HepG2 (cell line): ENCODE measurements at regions not wholly inside any gene's neighbourhood (a gene's known extent, or its start where the extent isn't known, plus 50 kb on each side); places are given as distances from the start of the nearest gene placed in this dataset.

Source experiments
- ATAC-seq: fragments of 200-7000 bp; cut with Tn5 transposase; 3 replicates; pipeline ENCODE4 v1.9.1; 2020; ENCODE audit warnings: mild to moderate bottlenecking, moderate library complexity
- BruUV-seq: library from RNA; stranded (reverse); fragments of 400-500 nt; replicated peaks from 2 replicates; lab custom pipeline; 2021; lab: Mats Ljungman, UMichigan
- CTCF ChIA-PET: fragments of 300-600 bp; formaldehyde crosslinking; extraction: SDS; loops from one replicate; lab custom pipeline; 2021; ENCODE audit warnings: low total read pairs, inconsistent platforms, low intra/inter-chr PET ratio; lab: Yijun Ruan, JAX
- POLR2A ChIA-PET: fragments of 350-600 bp; sonication (Branson Sonifier 250); formaldehyde crosslinking; loops from one replicate; lab custom pipeline; 2020; ENCODE audit warnings: antibody characterized with exemption, inconsistent platforms; lab: Yijun Ruan, JAX
- DNase-seq: peaks from one replicate; pipeline ENCODE4 v3.0.0-alpha.2; 2015; ENCODE audit warnings: low spot score
- FAIRE-seq: peaks from 3 replicates; lab custom pipeline; 2011; peaks lifted over from hg19 to GRCh38; lab: Jason Lieb, UNC
- H2AFZ ChIP-seq: one replicate; pipeline ENCODE4 v1.6.1; 2011; ENCODE audit warnings: low read length, inconsistent platforms
- H3K27ac ChIP-seq: fragments of 300-600 bp; 3 replicates; pipeline ENCODE4 v1.8.0; 2011; ENCODE audit warnings: mixed run types, mild to moderate bottlenecking, mixed read lengths, low read length, inconsistent platforms; ENCODE audit not compliant: insufficient read depth; ENCODE audit errors: extremely low read length
- H3K27me3 ChIP-seq, 2 experiments: fragments of 200-600 bp in 1 of 2; 2 replicates in 1 of 2; 3 replicates in 1 of 2; pipeline versions ENCODE4 v1.6.0 to v1.8.0; 2011; ENCODE audit warnings: low read length in 2 of 2, mild to moderate bottlenecking in 2 of 2, moderate library complexity in 2 of 2, inconsistent platforms in 1 of 2; ENCODE audit not compliant: insufficient read depth in 2 of 2, control insufficient read depth in 1 of 2
- H3K36me3 ChIP-seq, 2 experiments: fragments of 200-600 bp in 1 of 2; replicated peaks in 1 of 2; 2 replicates in 1 of 2; 3 replicates in 1 of 2; pipeline versions ENCODE4 v1.5.1 to v1.8.0; 2011; ENCODE audit warnings: low read length in 2 of 2, inconsistent platforms in 1 of 2; ENCODE audit not compliant: insufficient read depth in 2 of 2, control insufficient read depth in 1 of 2
- H3K4me1 ChIP-seq: 2 replicates; pipeline ENCODE4 v1.5.1; 2012; ENCODE audit warnings: low read length, inconsistent platforms; ENCODE audit not compliant: insufficient read depth
- H3K4me2 ChIP-seq: 2 replicates; pipeline ENCODE4 v1.6.0; 2011; ENCODE audit warnings: low read depth, low read length, inconsistent platforms
- H3K4me3 ChIP-seq, 3 experiments: fragments of 200-600 bp in 1 of 3; sonication (generic), shearing (Covaris generic) in 1 of 3; replicated peaks in 1 of 3; 2 replicates each; pipeline ENCODE4 v1.5.1; 2011 to 2016; ENCODE audit warnings: low read length in 3 of 3, inconsistent platforms in 2 of 3, low read depth in 2 of 3, mild to moderate bottlenecking in 2 of 3, control low read depth in 1 of 3, mixed read lengths in 1 of 3; ENCODE audit not compliant: insufficient read depth in 1 of 3
- H3K79me2 ChIP-seq: one replicate; pipeline ENCODE4 v1.6.1; 2011; ENCODE audit warnings: low read length, inconsistent platforms; ENCODE audit not compliant: insufficient read depth
- H3K9ac ChIP-seq: 2 replicates; pipeline ENCODE4 v1.6.0; 2011; ENCODE audit warnings: mild to moderate bottlenecking, low read depth, low read length, inconsistent platforms; ENCODE audit not compliant: insufficient read depth
- H3K9me3 ChIP-seq: 2 replicates; pipeline ENCODE4 v1.5.1; 2012; ENCODE audit warnings: mild to moderate bottlenecking, low read length
- H4K20me1 ChIP-seq: 2 replicates; pipeline ENCODE4 v1.6.0; 2011; ENCODE audit warnings: inconsistent platforms, mild to moderate bottlenecking, low read length, moderate library complexity; ENCODE audit not compliant: insufficient read depth
- AHR ChIP-seq: IDR thresholded peaks from 2 replicates; pipeline ENCODE4 v1.6.1; 2018; ENCODE audit warnings: missing genetic modification reagents, missing compliant biosample characterization
- ARNTL ChIP-seq: sonication (generic); formaldehyde crosslinking; IDR thresholded peaks from 2 replicates; pipeline ENCODE4 v1.4.0; 2020; ENCODE audit warnings: mild to moderate bottlenecking, missing genetic modification reagents
- CC2D1A ChIP-seq: sonication (generic); formaldehyde crosslinking; IDR thresholded peaks from 2 replicates; pipeline ENCODE4 v1.8.1; 2023; ENCODE audit warnings: mild to moderate bottlenecking, missing genetic modification reagents
- KAT2B ChIP-seq: fragments of 150-350 bp; IDR thresholded peaks from 2 replicates; pipeline ENCODE4 v1.6.1; 2014; ENCODE audit warnings: low read depth, low read length, borderline replicate concordance
- PHF20 ChIP-seq: sonication (generic); formaldehyde crosslinking; IDR thresholded peaks from 2 replicates; pipeline ENCODE4 v1.5.0; 2020; ENCODE audit warnings: mild to moderate bottlenecking, missing genetic modification reagents
- RAD21 ChIP-seq: fragments of 450-650 bp; formaldehyde crosslinking; IDR thresholded peaks from 2 replicates; pipeline ENCODE4 v1.5.0; 2020; ENCODE audit warnings: mild to moderate bottlenecking
- ZMAT5 ChIP-seq: sonication (generic); formaldehyde crosslinking; IDR thresholded peaks from 2 replicates; pipeline ENCODE4 v1.5.0; 2020; ENCODE audit warnings: mild to moderate bottlenecking, low read depth, missing genetic modification reagents, borderline replicate concordance
- ZNF678 ChIP-seq: sonication (generic); formaldehyde crosslinking; IDR thresholded peaks from 2 replicates; pipeline ENCODE4 v1.4.0; 2020; ENCODE audit warnings: mild to moderate bottlenecking, missing genetic modification reagents
- ZNF703 ChIP-seq: sonication (generic); formaldehyde crosslinking; IDR thresholded peaks from 2 replicates; pipeline ENCODE4 v1.5.1; 2020; ENCODE audit warnings: missing genetic modification reagents, mild to moderate bottlenecking, moderate library complexity, borderline replicate concordance
- WGBS: methylation state at CpG from one replicate; pipeline ENCODE4 v1.1.6; 2017; ENCODE audit warnings: low lambda C conversion rate; 5-methylcytosine and 5-hydroxymethylcytosine counted together
- in situ Hi-C: cut with HindIII; loops from 2 replicates; pipeline ENCODE4 v1.10.0; 2017; ENCODE audit warnings: low pct_unique_long_range_greater_than_20kb; ENCODE audit not compliant: extremely low pct_ligation_motif_present
- intact Hi-C: fragments of 100-400 bp; cut with micrococcal nuclease; formaldehyde crosslinking; loops from one replicate; pipeline ENCODE4 v1.10.0; 2022; ENCODE audit not compliant: unreplicated experiment
- TF ChIP-seq, protein P1 (sequence below): sonication (generic); formaldehyde crosslinking; IDR thresholded peaks from 2 replicates; pipeline ENCODE4 v1.4.0; 2020; ENCODE audit warnings: missing genetic modification reagents, borderline replicate concordance

DNA sequence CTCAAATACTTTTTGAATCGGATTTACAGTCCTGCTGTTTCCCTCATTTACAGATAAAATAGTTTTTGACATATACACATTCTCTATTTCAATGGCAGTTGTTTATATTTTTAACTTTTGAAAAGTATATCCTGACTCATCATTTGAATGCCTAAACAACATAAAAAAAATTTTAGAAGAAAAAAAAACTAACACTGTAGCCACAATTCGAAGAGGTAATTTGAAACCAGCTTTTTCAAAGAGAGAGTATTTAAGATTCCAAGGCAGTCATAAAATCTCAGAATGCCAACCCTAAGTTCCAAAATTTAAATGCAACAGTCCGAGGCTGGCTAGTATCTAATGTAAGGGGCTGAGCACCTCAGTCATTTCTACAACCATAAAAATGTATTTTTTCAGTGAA, 626.8 kb downstream of the DNAH5 start:
- POLR2A ChIA-PET: no interaction called here
- intact Hi-C loops: no loop called here
- ATAC-seq: no peak

GRCh38 chr5:13316176-13316575, 628.3 kb downstream of the DNAH5 start:
- H3K4me1 ChIP-seq: no peaks in the 10 kb centered on the region
- no peak for FAIRE-seq
- no peak overlapping the region for H3K27ac ChIP-seq
- H3K9ac ChIP-seq: no peak overlapping the region
- intact Hi-C loops (no loop called here), in situ Hi-C loops (no loop called here)
- no peaks in the 10 kb centered on the region; a peak in 1 of 5 replicates for H3K27me3 ChIP-seq
- DNase-seq: no peak
- 20% methylated on average over 2 of the region's 2 CpGs for WGBS
- BruUV-seq: no TSS peak
- H4K20me1 ChIP-seq: no peaks in the 10 kb centered on the region
- H3K4me3 ChIP-seq: no peak overlapping the region
- no peak overlapping the region for H2AFZ ChIP-seq
- H3K79me2 ChIP-seq: no peaks in the 10 kb centered on the region
- ChIA-PET CTCF (no interaction called here), POLR2A (no interaction called here)
- no peaks in the 10 kb centered on the region for H3K36me3 ChIP-seq
- ATAC-seq: no peak
- H3K4me2 ChIP-seq: no peak overlapping the region
- H3K9me3 ChIP-seq: peaks cover 71% of the 10 kb centered on the region
- TF ChIP-seq ARNTL (CRISPR knock-in tag): no peak
- TF ChIP-seq ZNF678 (CRISPR knock-in tag): no peak
- TF ChIP-seq, protein P1, sequence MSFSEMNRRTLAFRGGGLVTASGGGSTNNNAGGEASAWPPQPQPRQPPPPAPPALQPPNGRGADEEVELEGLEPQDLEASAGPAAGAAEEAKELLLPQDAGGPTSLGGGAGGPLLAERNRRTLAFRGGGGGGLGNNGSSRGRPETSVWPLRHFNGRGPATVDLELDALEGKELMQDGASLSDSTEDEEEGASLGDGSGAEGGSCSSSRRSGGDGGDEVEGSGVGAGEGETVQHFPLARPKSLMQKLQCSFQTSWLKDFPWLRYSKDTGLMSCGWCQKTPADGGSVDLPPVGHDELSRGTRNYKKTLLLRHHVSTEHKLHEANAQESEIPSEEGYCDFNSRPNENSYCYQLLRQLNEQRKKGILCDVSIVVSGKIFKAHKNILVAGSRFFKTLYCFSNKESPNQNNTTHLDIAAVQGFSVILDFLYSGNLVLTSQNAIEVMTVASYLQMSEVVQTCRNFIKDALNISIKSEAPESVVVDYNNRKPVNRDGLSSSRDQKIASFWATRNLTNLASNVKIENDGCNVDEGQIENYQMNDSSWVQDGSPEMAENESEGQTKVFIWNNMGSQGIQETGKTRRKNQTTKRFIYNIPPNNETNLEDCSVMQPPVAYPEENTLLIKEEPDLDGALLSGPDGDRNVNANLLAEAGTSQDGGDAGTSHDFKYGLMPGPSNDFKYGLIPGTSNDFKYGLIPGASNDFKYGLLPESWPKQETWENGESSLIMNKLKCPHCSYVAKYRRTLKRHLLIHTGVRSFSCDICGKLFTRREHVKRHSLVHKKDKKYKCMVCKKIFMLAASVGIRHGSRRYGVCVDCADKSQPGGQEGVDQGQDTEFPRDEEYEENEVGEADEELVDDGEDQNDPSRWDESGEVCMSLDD (CRISPR knock-in tag): no peak
- no peak for TF ChIP-seq ZNF703 (CRISPR knock-in tag)
- TF ChIP-seq ZMAT5 (CRISPR knock-in tag): no peak
- TF ChIP-seq PHF20 (CRISPR knock-in tag): no peak

More for the DNA sequence above, 626.8 kb downstream of the DNAH5 start:
- Histone ChIP-seq H3K4me1 (no peaks in the 10 kb centered on the region), H3K79me2 (no peaks in the 10 kb centered on the region), H3K27ac (no peak overlapping the region), H3K4me3 (no peak overlapping the region), H3K36me3 (no peaks in the 10 kb centered on the region), H2AFZ (no peak overlapping the region), H3K27me3 (no peaks in the 10 kb centered on the region; a peak in 1 of 5 replicates), H3K9ac (no peak overlapping the region), H3K4me2 (no peak overlapping the region), H4K20me1 (no peaks in the 10 kb centered on the region), H3K9me3 (peaks cover 74% of the 10 kb centered on the region)
- CTCF ChIA-PET: no interaction called here
- no peak for TF ChIP-seq RAD21 (CRISPR knock-in tag)
- TF ChIP-seq CC2D1A: no peak
- no peak for TF ChIP-seq KAT2B
- TF ChIP-seq, protein P1 (CRISPR knock-in tag): no peak
- TF ChIP-seq AHR: no peak
- WGBS: 2% methylated on average over 3 of the region's 3 CpGs
- DNase-seq: no peak
- in situ Hi-C loops: no loop called here
- no TSS peak for BruUV-seq
- FAIRE-seq: no peak
